CD14-positive monocyte (primary cell): ENCODE measurements at regions not wholly inside any gene's neighbourhood (a gene's known extent, or its start where the extent isn't known, plus 50 kb on each side); places are given as distances from the start of the nearest gene placed in this dataset.
"Not testable (repeated sequence)": the region's sequence is repeated elsewhere in the genome, so short reads cannot be mapped to it uniquely, and the experiment has no call there.

ENCODE experiments used
- DNase-seq, 3 donors: peaks; one replicate each; pipeline ENCODE4 v3.0.0-alpha.2; 2011 to 2022
- H2AFZ ChIP-seq: 2 replicates; pipeline ENCODE4 v1.6.0; 2012; ENCODE audit warnings: mild to moderate bottlenecking, low read depth, low read length, inconsistent platforms; ENCODE audit not compliant: insufficient read depth, poor library complexity, severe bottlenecking
- H3K27ac ChIP-seq, 2 donors: 1 replicate in 1 of 2; 2 replicates in 1 of 2; pipeline ENCODE4 v1.5.1; 2012 to 2013; ENCODE audit warnings: low read length in 2 of 2, control low read depth in 1 of 2, inconsistent platforms in 1 of 2, low read depth in 1 of 2, mild to moderate bottlenecking in 1 of 2
- H3K27me3 ChIP-seq, 2 donors: one replicate each; pipeline versions ENCODE4 v1.6.0 to v1.6.1; 2011 to 2013; ENCODE audit warnings: low read length in 2 of 2; ENCODE audit not compliant: control insufficient read depth in 2 of 2, insufficient read depth in 2 of 2
- H3K36me3 ChIP-seq, 2 donors: replicated peaks in 1 of 2; 1 replicate in 1 of 2; 2 replicates in 1 of 2; pipeline versions ENCODE4 v1.5.1 to v1.6.1; 2012 to 2013; ENCODE audit warnings: low read length in 2 of 2, control low read depth in 1 of 2, inconsistent platforms in 1 of 2, mild to moderate bottlenecking in 1 of 2; ENCODE audit not compliant: insufficient read depth in 2 of 2, control insufficient read depth in 1 of 2
- H3K4me1 ChIP-seq, 2 donors: 1 replicate in 1 of 2; 2 replicates in 1 of 2; pipeline versions ENCODE4 v1.5.1 to v1.6.1; 2012 to 2013; ENCODE audit warnings: low read length in 2 of 2, control low read depth in 1 of 2, inconsistent platforms in 1 of 2, mild to moderate bottlenecking in 1 of 2, moderate library complexity in 1 of 2; ENCODE audit not compliant: insufficient read depth in 2 of 2, control insufficient read depth in 1 of 2
- H3K4me2 ChIP-seq: replicated peaks from 2 replicates; pipeline ENCODE3; 2012; ENCODE audit warnings: low read length, moderate library complexity, mild to moderate bottlenecking; ENCODE audit not compliant: poor library complexity, severe bottlenecking; ENCODE audit errors: extremely low read depth
- H3K4me3 ChIP-seq, 3 experiments: fragments of 200-600 bp in 1 of 3; sonication (generic) in 1 of 3; replicated peaks in 1 of 3; 1 replicate in 2 of 3; 2 replicates in 1 of 3; pipeline ENCODE4 v1.5.1; 2011 to 2013; ENCODE audit warnings: low read length in 3 of 3, mild to moderate bottlenecking in 3 of 3, control low read depth in 2 of 3, low read depth in 2 of 3, inconsistent platforms in 1 of 3, moderate library complexity in 1 of 3
- H3K79me2 ChIP-seq: 2 replicates; pipeline ENCODE4 v1.6.0; 2012; ENCODE audit warnings: mild to moderate bottlenecking, control low read depth, inconsistent platforms, low read length, moderate library complexity; ENCODE audit not compliant: insufficient read depth
- H3K9ac ChIP-seq: 2 replicates; pipeline ENCODE4 v1.6.0; 2017; ENCODE audit warnings: low read length, mild to moderate bottlenecking; ENCODE audit not compliant: insufficient read depth, poor library complexity, severe bottlenecking
- H3K9me3 ChIP-seq, 2 donors: replicated peaks in 1 of 2; 1 replicate in 1 of 2; 2 replicates in 1 of 2; pipeline versions ENCODE4 v1.5.1 to v1.6.1; 2012 to 2013; ENCODE audit warnings: low read length in 2 of 2, control low read depth in 1 of 2; ENCODE audit not compliant: control insufficient read depth in 1 of 2, insufficient read depth in 1 of 2
- H4K20me1 ChIP-seq: 2 replicates; pipeline ENCODE4 v1.6.0; 2012; ENCODE audit warnings: mild to moderate bottlenecking, low read length, control low read depth, moderate library complexity; ENCODE audit not compliant: insufficient read depth
- H3K27ac Mint-ChIP-seq, 7 donors: one replicate each; pipeline ENCODE4 v1.8.0; 2020; ENCODE audit warnings: mild to moderate bottlenecking in 7 of 7, mixed read lengths in 7 of 7, moderate library complexity in 6 of 7, inconsistent platforms in 2 of 7
- H3K27me3 Mint-ChIP-seq, 3 donors: one replicate each; pipeline ENCODE4 v1.8.0; 2021 to 2022; ENCODE audit warnings: low read depth in 3 of 3, mild to moderate bottlenecking in 3 of 3, mixed read lengths in 3 of 3, moderate library complexity in 3 of 3, inconsistent platforms in 1 of 3
- H3K36me3 Mint-ChIP-seq, 2 donors: one replicate each; pipeline ENCODE4 v1.8.0; 2020; ENCODE audit warnings: mixed read lengths in 2 of 2, inconsistent platforms in 1 of 2, mild to moderate bottlenecking in 1 of 2
- H3K4me1 Mint-ChIP-seq: one replicate; pipeline ENCODE4 v1.8.0; 2020; ENCODE audit warnings: mild to moderate bottlenecking, mixed read lengths
- H3K4me3 Mint-ChIP-seq, 2 donors: one replicate each; pipeline ENCODE4 v1.8.0; 2020; ENCODE audit warnings: mild to moderate bottlenecking in 2 of 2, mixed read lengths in 2 of 2, moderate library complexity in 1 of 2
- H3K9me3 Mint-ChIP-seq, 7 donors: one replicate each; pipeline ENCODE4 v1.8.0; 2020 to 2022; ENCODE audit warnings: mixed read lengths in 7 of 7, mild to moderate bottlenecking in 6 of 7, moderate library complexity in 6 of 7, inconsistent platforms in 2 of 7
- CTCF ChIP-seq: fragments of 200-600 bp; IDR thresholded peaks from one replicate; pipeline ENCODE4 v1.8.0; 2022; ENCODE audit warnings: antibody characterized with exemption, mild to moderate bottlenecking
- WGBS: methylation state at CpG from one replicate; pipeline ENCODE4 v1.1.5; 2013; ENCODE audit warnings: missing lambda C conversion rate; ENCODE audit not compliant: insufficient coverage; 5-methylcytosine and 5-hydroxymethylcytosine counted together
- intact Hi-C, 2 donors: fragments of 100-400 bp; cut with micrococcal nuclease; formaldehyde crosslinking; loops; one replicate each; pipeline versions ENCODE4 v1.15.0 to v1.15.1; 2023

- H3K4me1 Mint-ChIP-seq: no peaks in the 10 kb centered on the region
- H3K79me2 ChIP-seq: no peaks in the 10 kb centered on the region
- no peak overlapping the region for H3K27ac Mint-ChIP-seq
- DNase-seq: no peak
- no peak overlapping the region for H3K4me3 Mint-ChIP-seq
- H3K27ac ChIP-seq: no peak overlapping the region
- H3K36me3 Mint-ChIP-seq: no peaks in the 10 kb centered on the region
- H3K9ac ChIP-seq: no peak overlapping the region
- H3K9me3 Mint-ChIP-seq: peaks cover 0 to 3% (median 0%) of the 10 kb centered on the region in 7 donors
- intact Hi-C loops: no loop called here
- 83% methylated on average over 2 of the region's 4 CpGs for WGBS
- no peak overlapping the region for H2AFZ ChIP-seq
- H3K36me3 ChIP-seq: no peaks in the 10 kb centered on the region
- no peaks in the 10 kb centered on the region for H3K4me1 ChIP-seq
- no peak overlapping the region for H3K4me3 ChIP-seq
- H3K27me3 ChIP-seq: no peaks in the 10 kb centered on the region
- no peaks in the 10 kb centered on the region for H3K9me3 ChIP-seq
- H3K27me3 Mint-ChIP-seq: peaks cover 0 to 2% (median 0%) of the 10 kb centered on the region in 3 donors
- no peaks in the 10 kb centered on the region for H4K20me1 ChIP-seq
- TF ChIP-seq CTCF: no peak
- H3K4me2 ChIP-seq: no peak overlapping the region
Measured at GRCh38 chr6:74177506-74177905, 481.5 kb downstream of the CD109 start.

- H3K4me3 ChIP-seq, H3K4me1 Mint-ChIP-seq, H3K9me3 ChIP-seq, H3K36me3 Mint-ChIP-seq, H2AFZ ChIP-seq, H3K27me3 Mint-ChIP-seq, H3K27me3 ChIP-seq, H3K36me3 ChIP-seq, H3K9me3 Mint-ChIP-seq, H3K4me3 Mint-ChIP-seq, H3K4me1 ChIP-seq, H3K27ac Mint-ChIP-seq, H3K27ac ChIP-seq, H3K79me2 ChIP-seq, intact Hi-C loops, H4K20me1 ChIP-seq, DNase-seq, H3K9ac ChIP-seq, H3K4me2 ChIP-seq: not testable (repeated sequence)
- WGBS: no CpG with 5 or more reads among the region's 2 CpGs
Measured at GRCh38 chr6:74170550-74170949, 474.5 kb downstream of the CD109 start.
